CD1c-positive myeloid dendritic cell (primary cell): ENCODE measurements at regions not wholly inside any gene's neighbourhood (a gene's known extent, or its start where the extent isn't known, plus 50 kb on each side); places are given as distances from the start of the nearest gene placed in this dataset.
"Not testable (repeated sequence)": the region's sequence is repeated elsewhere in the genome, so short reads cannot be mapped to it uniquely, and the experiment has no call there.

ENCODE experiments used
- DNase-seq: peaks from one replicate; pipeline ENCODE4 v3.0.0-alpha.2; 2016; ENCODE audit errors: extremely low spot score

- no peak for DNase-seq
Observed at GRCh38 chr10:38209332-38209731, 115.2 kb downstream of the ZNF37A start.

GRCh38 chr10:38209748-38210147, 115.6 kb downstream of the ZNF37A start:
- not testable (repeated sequence) for DNase-seq

DNA sequence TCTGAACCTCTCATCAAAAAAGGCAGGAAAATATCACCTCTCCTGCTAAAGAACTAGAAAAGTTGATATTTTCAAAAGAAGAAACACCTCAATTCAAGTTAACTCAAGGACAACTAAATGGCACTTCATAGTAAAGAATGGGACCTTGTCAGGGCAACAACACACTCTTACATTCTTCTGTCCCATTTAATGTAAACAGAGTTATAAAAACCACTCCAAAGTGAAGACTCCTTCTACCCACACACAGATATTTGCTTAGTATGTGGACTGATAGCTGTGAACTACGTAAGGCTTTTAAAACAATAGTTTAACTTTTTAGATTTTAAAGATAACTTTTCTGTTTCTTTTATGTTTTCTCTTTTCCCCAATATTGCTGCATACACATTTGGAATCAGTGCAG, 118.3 kb downstream of the ZNF37A start:
- no peak for DNase-seq

GRCh38 chr10:38226385-38226784, 132.2 kb downstream of the ZNF37A start:
- DNase-seq: no peak

GRCh38 chr10:38228394-38228793, 134.3 kb downstream of the ZNF37A start:
- no peak for DNase-seq

DNA sequence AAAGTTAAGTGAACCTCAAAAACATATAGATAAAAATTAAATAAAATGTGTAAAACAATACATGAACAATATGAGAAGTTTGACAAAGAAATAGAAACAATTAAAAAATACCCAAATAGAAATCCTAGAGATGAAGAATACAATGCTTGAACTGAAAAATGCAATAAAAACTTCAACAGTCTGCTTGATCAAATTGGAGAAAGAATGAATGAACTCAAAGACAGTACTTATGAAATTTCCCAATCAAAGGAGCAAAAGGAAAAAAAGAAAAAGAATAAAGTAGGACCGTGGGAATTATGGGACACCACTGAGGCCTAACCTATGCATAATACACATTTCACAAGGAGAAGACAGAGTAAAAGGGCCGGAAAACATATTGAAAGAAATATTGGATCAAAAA, 144.3 kb downstream of the ZNF37A start:
- not testable (repeated sequence) for DNase-seq

GRCh38 chr10:38242061-38242649, 148.0 kb downstream of the ZNF37A start:
- DNase-seq: not testable (repeated sequence)

DNA sequence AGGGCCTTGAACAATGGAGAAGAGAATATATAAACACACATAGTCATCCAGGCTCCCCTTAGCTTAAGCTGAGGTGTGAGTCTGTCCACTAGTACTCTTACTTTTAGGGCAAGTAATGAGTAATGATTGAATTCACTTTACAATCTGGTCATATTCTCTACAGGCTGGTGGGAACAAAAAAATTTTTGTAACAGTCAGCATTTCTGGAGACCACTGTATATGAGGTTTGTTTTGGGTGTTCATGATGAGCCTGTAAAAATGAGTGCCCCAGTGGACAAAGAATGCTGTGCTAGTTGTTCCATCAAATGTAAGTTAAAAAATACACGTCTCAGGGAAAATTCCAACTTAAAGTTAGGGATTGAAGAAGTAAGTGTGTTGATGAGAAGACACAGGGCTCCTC, 154.0 kb downstream of the ZNF37A start:
- DNase-seq: not testable (repeated sequence)

- DNase-seq: not testable (repeated sequence)
Observed at GRCh38 chr10:38252551-38252950, 158.4 kb downstream of the ZNF37A start.

GRCh38 chr10:38267555-38267954, 173.4 kb downstream of the ZNF37A start:
- not testable (repeated sequence) for DNase-seq

DNA sequence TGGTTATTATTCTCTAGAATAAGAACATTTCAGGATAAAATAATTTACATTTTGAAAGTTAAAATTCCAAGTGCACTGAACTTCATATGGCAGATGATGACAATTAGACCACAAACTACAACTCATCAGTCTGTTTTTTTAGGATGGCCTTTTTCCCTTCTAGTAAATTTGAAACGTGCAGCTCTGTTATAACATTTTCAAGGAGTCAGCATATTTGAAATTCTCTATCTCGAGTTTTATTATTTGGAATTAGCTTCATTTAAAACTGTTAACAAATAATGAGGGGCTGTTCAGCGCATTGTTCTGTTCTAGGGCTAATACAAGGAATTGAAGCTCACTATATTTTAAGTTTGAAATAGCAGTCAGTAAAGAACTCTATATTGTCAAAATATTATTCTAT, 176.9 kb downstream of the ZNF37A start:
- DNase-seq: not testable (repeated sequence)

- DNase-seq: not testable (repeated sequence)
Observed at GRCh38 chr10:38274879-38275278, 180.7 kb downstream of the ZNF37A start.

- DNase-seq: not testable (repeated sequence)
Observed at GRCh38 chr10:38292560-38292959, 198.4 kb downstream of the ZNF37A start.

DNA sequence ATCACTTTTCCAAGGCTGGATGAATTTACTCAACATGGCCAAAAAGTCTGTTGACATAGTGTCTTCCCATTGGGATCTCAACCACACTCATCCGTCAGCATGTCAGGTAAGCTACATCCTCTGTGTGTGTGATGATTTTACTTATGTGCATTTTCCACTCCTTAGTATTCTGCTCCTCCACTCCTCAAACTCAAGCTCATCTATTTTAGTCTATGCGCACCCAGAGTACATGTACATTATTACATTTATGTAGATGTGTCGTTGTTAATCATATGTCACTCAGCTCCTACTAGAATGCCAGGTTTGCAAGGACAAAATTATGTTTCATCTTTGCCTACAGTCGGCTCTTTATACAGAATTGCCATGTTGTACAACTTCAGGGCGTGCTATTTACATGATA, 216.0 kb downstream of the ZNF37A start:
- not testable (repeated sequence) for DNase-seq

- DNase-seq: not testable (repeated sequence)
Observed at GRCh38 chr10:38315090-38315805, 221.1 kb downstream of the ZNF37A start.

GRCh38 chr10:38321393-38321792, 227.3 kb downstream of the ZNF37A start:
- DNase-seq: not testable (repeated sequence)

- not testable (repeated sequence) for DNase-seq
Observed at GRCh38 chr10:38330306-38330705, 236.2 kb downstream of the ZNF37A start.

DNA sequence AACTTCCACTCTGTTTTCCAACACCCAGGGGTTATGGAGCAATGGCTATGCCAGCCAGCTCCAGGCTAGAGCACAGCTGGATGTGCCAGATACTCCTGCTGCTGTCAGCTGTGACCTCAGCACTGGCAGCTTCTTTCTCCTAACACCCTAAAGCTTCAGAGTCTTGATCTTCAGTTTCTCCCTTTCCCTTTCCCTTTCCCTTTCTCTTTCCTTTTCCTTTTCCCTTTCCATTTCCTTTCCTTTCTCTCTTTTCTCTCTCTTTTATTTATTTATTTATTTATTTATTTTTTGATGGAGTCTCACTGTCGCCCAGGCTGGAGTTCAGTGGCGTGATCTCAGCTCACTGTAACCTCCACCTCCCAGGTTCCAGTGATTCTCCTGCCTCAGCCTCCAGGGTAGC, 237.0 kb downstream of the ZNF37A start:
- DNase-seq: not testable (repeated sequence)

GRCh38 chr10:38333699-38334098, 239.6 kb downstream of the ZNF37A start:
- not testable (repeated sequence) for DNase-seq

DNA sequence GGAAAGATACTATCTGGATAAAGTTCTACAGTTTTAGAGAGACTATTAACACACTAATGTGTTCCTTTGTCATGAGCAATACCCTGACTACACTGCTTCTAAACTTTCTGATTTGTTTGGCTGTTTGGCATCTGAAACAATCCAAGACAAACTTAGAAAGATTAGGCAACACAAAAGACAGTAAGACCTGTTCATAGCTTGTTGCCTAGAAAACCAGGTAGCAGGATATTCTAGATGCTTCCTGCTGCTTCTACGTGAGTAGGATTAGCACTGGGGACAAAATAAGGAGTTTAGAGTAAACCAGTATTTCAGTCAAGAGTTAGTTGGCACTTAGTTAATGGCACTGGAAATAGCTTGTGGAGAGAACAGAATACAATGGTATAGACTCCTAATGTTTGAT, 256.5 kb downstream of the ZNF37A start:
- DNase-seq: not testable (repeated sequence)

- DNase-seq: not testable (repeated sequence)
Observed at GRCh38 chr10:38354410-38354809, 260.3 kb downstream of the ZNF37A start.

DNA sequence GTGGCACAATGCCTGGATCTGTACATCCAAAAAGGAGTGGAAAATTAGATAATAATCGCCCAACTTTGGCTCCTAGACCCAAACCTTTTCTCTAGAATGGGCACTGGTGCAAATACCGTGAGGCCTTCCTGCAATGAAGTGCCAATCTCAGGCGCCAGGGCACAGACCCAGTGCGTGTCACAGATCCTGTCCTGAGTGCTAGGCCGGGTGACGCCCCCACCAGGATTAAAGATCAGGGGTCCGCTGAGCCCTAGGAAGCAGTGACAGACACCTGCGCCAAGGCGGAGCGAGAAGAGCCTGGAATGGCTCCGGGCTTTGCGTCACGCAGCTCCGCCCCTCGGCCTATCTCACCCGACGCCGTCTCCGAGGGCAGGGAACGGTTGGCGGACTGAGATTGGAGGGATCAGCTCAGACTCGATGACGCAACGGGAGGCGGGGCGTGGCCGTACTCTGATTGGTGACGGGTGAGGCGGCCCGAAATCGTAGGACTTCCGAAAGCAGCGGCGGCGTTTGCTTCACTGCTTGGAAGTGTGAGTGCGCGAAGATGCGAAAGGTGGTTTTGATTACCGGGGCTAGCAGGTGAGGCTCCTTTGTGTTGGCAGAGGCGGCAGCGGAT, 261.9 kb downstream of the ZNF37A start:
- peak; percentile 82 for DNase-seq

GRCh38 chr10:38356527-38356926, 262.4 kb downstream of the ZNF37A start:
- DNase-seq: not testable (repeated sequence)
